ENCODE measurements at regions not wholly inside any gene's neighbourhood (a gene's known extent, or its start where the extent isn't known, plus 50 kb on each side); places are given as distances from the start of the nearest gene placed in this dataset.

GRCh38 chr4:162410854-162411253, 247.1 kb upstream of the FSTL5 start:
- TF ChIP-seq CTCF (conservative IDR thresholded peaks at IDR 0.05), result no peak
- no peak for TF ChIP-seq ZFX (IDR thresholded peaks at IDR 0.05)
